ENCODE measurements at regions not wholly inside any gene's neighbourhood (a gene's known extent, or its start where the extent isn't known, plus 50 kb on each side); places are given as distances from the start of the nearest gene placed in this dataset.
A peak's percentile ranks its signal among the peaks of the same experiment; 100 is the strongest.

- DNase-seq: peak; percentile 49
These were observed 157.2 kb downstream of the TM9SF2 start for GRCh38 chr13:99658261-99658991.

GRCh38 chr13:99657848-99658260 is 156.6 kb downstream of the TM9SF2 start:
- DNase-seq: peak; percentile 20

- no peak for DNase-seq
These were observed 155.6 kb downstream of the TM9SF2 start for GRCh38 chr13:99656844-99657381.

GRCh38 chr13:99656092-99656745 is 154.9 kb downstream of the TM9SF2 start:
- DNase-seq: peak; percentile 66

- DNase-seq: no peak
These were observed 154.2 kb downstream of the TM9SF2 start for GRCh38 chr13:99655351-99656091.

GRCh38 chr13:99654076-99654475 is 152.8 kb downstream of the TM9SF2 start:
- DNase-seq: no peak

GRCh38 chr13:99653526-99653925 is 152.3 kb downstream of the TM9SF2 start:
- DNase-seq: no peak

- DNase-seq: no peak
These were observed 151.6 kb downstream of the TM9SF2 start for GRCh38 chr13:99652901-99653300.

- DNase-seq: no peak
These were observed 150.9 kb downstream of the TM9SF2 start for GRCh38 chr13:99652141-99652540.

GRCh38 chr13:99651016-99651415 is 149.7 kb downstream of the TM9SF2 start:
- no peak for DNase-seq

- DNase-seq: no peak
These were observed 149.1 kb downstream of the TM9SF2 start for GRCh38 chr13:99650410-99650809.

- DNase-seq: no peak
These were observed 147.7 kb downstream of the TM9SF2 start for GRCh38 chr13:99648927-99649326.

GRCh38 chr13:99648066-99648665 is 146.9 kb downstream of the TM9SF2 start:
- no peak for DNase-seq

- no peak for DNase-seq
These were observed 146.3 kb downstream of the TM9SF2 start for GRCh38 chr13:99647596-99647985.

- DNase-seq: no peak
These were observed 145.8 kb downstream of the TM9SF2 start for GRCh38 chr13:99646866-99647595.

GRCh38 chr13:99642841-99643240 is 141.6 kb downstream of the TM9SF2 start:
- DNase-seq: no peak

GRCh38 chr13:99642006-99642405 is 140.7 kb downstream of the TM9SF2 start:
- DNase-seq: no peak

GRCh38 chr13:99640260-99640659 is 139.0 kb downstream of the TM9SF2 start:
- no peak for DNase-seq

GRCh38 chr13:99639126-99639525 is 137.9 kb downstream of the TM9SF2 start:
- no peak for DNase-seq

GRCh38 chr13:99636728-99637353 is 135.6 kb downstream of the TM9SF2 start:
- no peak for DNase-seq

- no peak for DNase-seq
These were observed 135.0 kb downstream of the TM9SF2 start for GRCh38 chr13:99636306-99636705.

- no peak for DNase-seq
These were observed 133.4 kb downstream of the TM9SF2 start for GRCh38 chr13:99634672-99635071.
